CD14-positive monocyte (primary cell): ENCODE measurements at regions not wholly inside any gene's neighbourhood (a gene's known extent, or its start where the extent isn't known, plus 50 kb on each side); places are given as distances from the start of the nearest gene placed in this dataset.

Experiments
- DNase-seq, 3 donors: peaks; one replicate each; pipeline ENCODE4 v3.0.0-alpha.2; 2011 to 2022
- H2AFZ ChIP-seq: 2 replicates; pipeline ENCODE4 v1.6.0; 2012; ENCODE audit warnings: mild to moderate bottlenecking, low read depth, low read length, inconsistent platforms; ENCODE audit not compliant: insufficient read depth, poor library complexity, severe bottlenecking
- H3K27ac ChIP-seq, 2 donors: 1 replicate in 1 of 2; 2 replicates in 1 of 2; pipeline ENCODE4 v1.5.1; 2012 to 2013; ENCODE audit warnings: low read length in 2 of 2, control low read depth in 1 of 2, inconsistent platforms in 1 of 2, low read depth in 1 of 2, mild to moderate bottlenecking in 1 of 2
- H3K27me3 ChIP-seq, 2 donors: one replicate each; pipeline versions ENCODE4 v1.6.0 to v1.6.1; 2011 to 2013; ENCODE audit warnings: low read length in 2 of 2; ENCODE audit not compliant: control insufficient read depth in 2 of 2, insufficient read depth in 2 of 2
- H3K36me3 ChIP-seq, 2 donors: replicated peaks in 1 of 2; 1 replicate in 1 of 2; 2 replicates in 1 of 2; pipeline versions ENCODE4 v1.5.1 to v1.6.1; 2012 to 2013; ENCODE audit warnings: low read length in 2 of 2, control low read depth in 1 of 2, inconsistent platforms in 1 of 2, mild to moderate bottlenecking in 1 of 2; ENCODE audit not compliant: insufficient read depth in 2 of 2, control insufficient read depth in 1 of 2
- H3K4me1 ChIP-seq, 2 donors: 1 replicate in 1 of 2; 2 replicates in 1 of 2; pipeline versions ENCODE4 v1.5.1 to v1.6.1; 2012 to 2013; ENCODE audit warnings: low read length in 2 of 2, control low read depth in 1 of 2, inconsistent platforms in 1 of 2, mild to moderate bottlenecking in 1 of 2, moderate library complexity in 1 of 2; ENCODE audit not compliant: insufficient read depth in 2 of 2, control insufficient read depth in 1 of 2
- H3K4me2 ChIP-seq: replicated peaks from 2 replicates; pipeline ENCODE3; 2012; ENCODE audit warnings: low read length, moderate library complexity, mild to moderate bottlenecking; ENCODE audit not compliant: poor library complexity, severe bottlenecking; ENCODE audit errors: extremely low read depth
- H3K4me3 ChIP-seq, 3 experiments: fragments of 200-600 bp in 1 of 3; sonication (generic) in 1 of 3; replicated peaks in 1 of 3; 1 replicate in 2 of 3; 2 replicates in 1 of 3; pipeline ENCODE4 v1.5.1; 2011 to 2013; ENCODE audit warnings: low read length in 3 of 3, mild to moderate bottlenecking in 3 of 3, control low read depth in 2 of 3, low read depth in 2 of 3, inconsistent platforms in 1 of 3, moderate library complexity in 1 of 3
- H3K79me2 ChIP-seq: 2 replicates; pipeline ENCODE4 v1.6.0; 2012; ENCODE audit warnings: mild to moderate bottlenecking, control low read depth, inconsistent platforms, low read length, moderate library complexity; ENCODE audit not compliant: insufficient read depth
- H3K9ac ChIP-seq: 2 replicates; pipeline ENCODE4 v1.6.0; 2017; ENCODE audit warnings: low read length, mild to moderate bottlenecking; ENCODE audit not compliant: insufficient read depth, poor library complexity, severe bottlenecking
- H3K9me3 ChIP-seq, 2 donors: replicated peaks in 1 of 2; 1 replicate in 1 of 2; 2 replicates in 1 of 2; pipeline versions ENCODE4 v1.5.1 to v1.6.1; 2012 to 2013; ENCODE audit warnings: low read length in 2 of 2, control low read depth in 1 of 2; ENCODE audit not compliant: control insufficient read depth in 1 of 2, insufficient read depth in 1 of 2
- H4K20me1 ChIP-seq: 2 replicates; pipeline ENCODE4 v1.6.0; 2012; ENCODE audit warnings: mild to moderate bottlenecking, low read length, control low read depth, moderate library complexity; ENCODE audit not compliant: insufficient read depth
- H3K27ac Mint-ChIP-seq, 7 donors: one replicate each; pipeline ENCODE4 v1.8.0; 2020; ENCODE audit warnings: mild to moderate bottlenecking in 7 of 7, mixed read lengths in 7 of 7, moderate library complexity in 6 of 7, inconsistent platforms in 2 of 7
- H3K27me3 Mint-ChIP-seq, 3 donors: one replicate each; pipeline ENCODE4 v1.8.0; 2021 to 2022; ENCODE audit warnings: low read depth in 3 of 3, mild to moderate bottlenecking in 3 of 3, mixed read lengths in 3 of 3, moderate library complexity in 3 of 3, inconsistent platforms in 1 of 3
- H3K36me3 Mint-ChIP-seq, 2 donors: one replicate each; pipeline ENCODE4 v1.8.0; 2020; ENCODE audit warnings: mixed read lengths in 2 of 2, inconsistent platforms in 1 of 2, mild to moderate bottlenecking in 1 of 2
- H3K4me1 Mint-ChIP-seq: one replicate; pipeline ENCODE4 v1.8.0; 2020; ENCODE audit warnings: mild to moderate bottlenecking, mixed read lengths
- H3K4me3 Mint-ChIP-seq, 2 donors: one replicate each; pipeline ENCODE4 v1.8.0; 2020; ENCODE audit warnings: mild to moderate bottlenecking in 2 of 2, mixed read lengths in 2 of 2, moderate library complexity in 1 of 2
- H3K9me3 Mint-ChIP-seq, 7 donors: one replicate each; pipeline ENCODE4 v1.8.0; 2020 to 2022; ENCODE audit warnings: mixed read lengths in 7 of 7, mild to moderate bottlenecking in 6 of 7, moderate library complexity in 6 of 7, inconsistent platforms in 2 of 7
- WGBS: methylation state at CpG from one replicate; pipeline ENCODE4 v1.1.5; 2013; ENCODE audit warnings: missing lambda C conversion rate; ENCODE audit not compliant: insufficient coverage; 5-methylcytosine and 5-hydroxymethylcytosine counted together
- intact Hi-C, 2 donors: fragments of 100-400 bp; cut with micrococcal nuclease; formaldehyde crosslinking; loops; one replicate each; pipeline versions ENCODE4 v1.15.0 to v1.15.1; 2023
- TF ChIP-seq, protein P1 (sequence below): fragments of 200-600 bp; IDR thresholded peaks from one replicate; pipeline ENCODE4 v1.8.0; 2022; ENCODE audit warnings: antibody characterized with exemption, mild to moderate bottlenecking

DNA sequence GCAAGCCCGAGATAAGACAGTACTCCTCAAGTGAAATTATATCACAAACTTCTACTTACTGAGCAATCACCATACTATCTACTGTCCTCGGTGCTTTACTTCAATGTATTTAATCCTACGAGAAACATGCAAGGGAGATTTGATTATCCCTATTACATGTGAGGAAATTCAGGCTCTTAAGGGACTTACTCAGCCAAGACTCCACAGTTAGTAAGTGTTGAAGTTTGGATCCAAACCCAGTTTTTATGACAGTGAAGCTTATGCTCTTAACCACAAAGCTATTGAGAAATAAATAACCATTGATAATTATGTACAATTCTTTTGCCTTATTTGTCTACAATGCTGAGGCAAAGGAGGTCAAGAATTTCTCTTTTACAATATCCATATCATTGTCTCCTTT, 672.9 kb upstream of the ACVR2A start:
- no peak overlapping the region for H3K27ac ChIP-seq
- Mint-ChIP-seq H3K4me3 (no peak overlapping the region), H3K27ac (no peak overlapping the region), H3K4me1 (no peaks in the 10 kb centered on the region), H3K9me3 (peaks cover 0 to 12% (median 6%) of the 10 kb centered on the region in 7 donors), H3K27me3 (peaks cover 0 to 2% (median 1%) of the 10 kb centered on the region in 3 donors), H3K36me3 (no peaks in the 10 kb centered on the region)
- no peak overlapping the region for H3K4me2 ChIP-seq
- H3K27me3 ChIP-seq = no peaks in the 10 kb centered on the region
- no peaks in the 10 kb centered on the region for H3K36me3 ChIP-seq
- no peaks in the 10 kb centered on the region for H3K79me2 ChIP-seq
- DNase-seq = no peak
- WGBS = no CpG with 5 or more reads among the region's 3 CpGs
- TF ChIP-seq, protein P1, sequence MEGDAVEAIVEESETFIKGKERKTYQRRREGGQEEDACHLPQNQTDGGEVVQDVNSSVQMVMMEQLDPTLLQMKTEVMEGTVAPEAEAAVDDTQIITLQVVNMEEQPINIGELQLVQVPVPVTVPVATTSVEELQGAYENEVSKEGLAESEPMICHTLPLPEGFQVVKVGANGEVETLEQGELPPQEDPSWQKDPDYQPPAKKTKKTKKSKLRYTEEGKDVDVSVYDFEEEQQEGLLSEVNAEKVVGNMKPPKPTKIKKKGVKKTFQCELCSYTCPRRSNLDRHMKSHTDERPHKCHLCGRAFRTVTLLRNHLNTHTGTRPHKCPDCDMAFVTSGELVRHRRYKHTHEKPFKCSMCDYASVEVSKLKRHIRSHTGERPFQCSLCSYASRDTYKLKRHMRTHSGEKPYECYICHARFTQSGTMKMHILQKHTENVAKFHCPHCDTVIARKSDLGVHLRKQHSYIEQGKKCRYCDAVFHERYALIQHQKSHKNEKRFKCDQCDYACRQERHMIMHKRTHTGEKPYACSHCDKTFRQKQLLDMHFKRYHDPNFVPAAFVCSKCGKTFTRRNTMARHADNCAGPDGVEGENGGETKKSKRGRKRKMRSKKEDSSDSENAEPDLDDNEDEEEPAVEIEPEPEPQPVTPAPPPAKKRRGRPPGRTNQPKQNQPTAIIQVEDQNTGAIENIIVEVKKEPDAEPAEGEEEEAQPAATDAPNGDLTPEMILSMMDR = no peak
- H4K20me1 ChIP-seq = no peaks in the 10 kb centered on the region
- no peak overlapping the region for H3K9ac ChIP-seq
- H3K4me3 ChIP-seq = no peak overlapping the region
- no peaks in the 10 kb centered on the region for H3K4me1 ChIP-seq
- no peaks in the 10 kb centered on the region for H3K9me3 ChIP-seq
- intact Hi-C loops = no loop called here
- no peak overlapping the region for H2AFZ ChIP-seq

DNA sequence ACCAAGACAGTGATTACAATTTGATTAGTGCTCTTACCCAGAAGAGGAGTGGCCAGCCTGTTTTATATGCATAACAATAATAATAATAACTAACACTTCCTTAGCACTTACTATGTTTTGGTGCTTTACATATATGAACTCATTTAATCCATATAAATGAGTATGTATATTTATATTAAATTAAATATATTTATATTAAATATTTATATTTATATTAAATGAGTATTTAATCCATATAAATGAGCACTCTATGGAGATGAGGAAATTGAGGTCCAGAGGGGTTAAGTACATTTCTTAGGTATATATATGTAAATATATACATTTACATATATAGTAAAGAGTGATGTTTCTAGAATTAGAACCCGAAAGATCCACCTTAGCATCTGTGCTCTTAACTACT, 673.9 kb upstream of the ACVR2A start:
- Histone ChIP-seq H3K9me3 (no peaks in the 10 kb centered on the region), H4K20me1 (no peaks in the 10 kb centered on the region), H3K27me3 (no peaks in the 10 kb centered on the region), H3K79me2 (no peaks in the 10 kb centered on the region), H3K27ac (no peak overlapping the region), H3K4me2 (no peak overlapping the region), H2AFZ (no peak overlapping the region), H3K9ac (no peak overlapping the region), H3K36me3 (no peaks in the 10 kb centered on the region), H3K4me3 (no peak overlapping the region), H3K4me1 (no peaks in the 10 kb centered on the region)
- Mint-ChIP-seq H3K27ac (no peak overlapping the region), H3K27me3 (no peaks in the 10 kb centered on the region), H3K9me3 (peaks cover 0 to 12% (median 6%) of the 10 kb centered on the region in 7 donors), H3K4me1 (no peaks in the 10 kb centered on the region), H3K36me3 (no peaks in the 10 kb centered on the region), H3K4me3 (no peak overlapping the region)
- no CpG with 5 or more reads among the region's 1 CpG for WGBS
- intact Hi-C loops = no loop called here
- TF ChIP-seq, protein P1 = no peak
- no peak for DNase-seq
